ENCODE measurements at regions not wholly inside any gene's neighbourhood (a gene's known extent, or its start where the extent isn't known, plus 50 kb on each side); places are given as distances from the start of the nearest gene placed in this dataset.

GRCh38 chr13:33639626-33640080, 178.3 kb upstream of the RFC3 start:
- Histone ChIP-seq H3K9me3 (ENCODE audit: severe bottlenecking) (no peaks in the 10 kb centered on the region), H3K27me3 (ENCODE audit: insufficient read depth, low read depth, severe bottlenecking) (no peaks in the 10 kb centered on the region), H3K27ac (no peak overlapping the region), H3K4me3 (ENCODE audit: low read depth, low read length) (no peak overlapping the region), H3K36me3 (no peaks in the 10 kb centered on the region)
- no peak for DNase-seq
- TF ChIP-seq CTCF (IDR thresholded peaks at IDR 0.05; ENCODE audit: low read depth, low read length): no peak

DNA sequence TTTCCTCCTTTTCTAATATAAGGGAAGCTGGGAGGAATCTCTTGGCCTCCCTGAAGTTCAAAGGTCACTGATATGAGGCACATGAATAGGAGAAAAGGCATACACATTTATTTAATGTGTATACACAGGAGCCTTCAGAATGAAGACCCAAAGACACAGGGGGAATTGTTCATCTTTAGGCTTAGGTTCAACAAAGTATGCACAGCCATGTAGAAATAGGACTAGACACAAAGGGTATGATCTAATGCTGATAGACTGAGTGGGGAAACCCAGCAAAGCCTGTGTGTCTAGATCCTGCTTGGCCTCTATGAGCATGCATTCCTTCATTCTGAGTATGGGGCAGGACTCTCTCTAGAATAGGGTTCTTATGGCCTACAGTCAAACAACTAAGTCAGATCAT, 177.1 kb upstream of the RFC3 start:
- Histone ChIP-seq H3K27me3 (ENCODE audit: insufficient read depth, low read depth, severe bottlenecking) (no peaks in the 10 kb centered on the region), H3K4me3 (ENCODE audit: low read depth, low read length) (no peak overlapping the region), H3K9me3 (ENCODE audit: severe bottlenecking) (no peaks in the 10 kb centered on the region), H3K27ac (no peak overlapping the region), H3K36me3 (no peaks in the 10 kb centered on the region)
- no peak for TF ChIP-seq CTCF (IDR thresholded peaks at IDR 0.05; ENCODE audit: low read depth, low read length)
- DNase-seq: no peak

DNA sequence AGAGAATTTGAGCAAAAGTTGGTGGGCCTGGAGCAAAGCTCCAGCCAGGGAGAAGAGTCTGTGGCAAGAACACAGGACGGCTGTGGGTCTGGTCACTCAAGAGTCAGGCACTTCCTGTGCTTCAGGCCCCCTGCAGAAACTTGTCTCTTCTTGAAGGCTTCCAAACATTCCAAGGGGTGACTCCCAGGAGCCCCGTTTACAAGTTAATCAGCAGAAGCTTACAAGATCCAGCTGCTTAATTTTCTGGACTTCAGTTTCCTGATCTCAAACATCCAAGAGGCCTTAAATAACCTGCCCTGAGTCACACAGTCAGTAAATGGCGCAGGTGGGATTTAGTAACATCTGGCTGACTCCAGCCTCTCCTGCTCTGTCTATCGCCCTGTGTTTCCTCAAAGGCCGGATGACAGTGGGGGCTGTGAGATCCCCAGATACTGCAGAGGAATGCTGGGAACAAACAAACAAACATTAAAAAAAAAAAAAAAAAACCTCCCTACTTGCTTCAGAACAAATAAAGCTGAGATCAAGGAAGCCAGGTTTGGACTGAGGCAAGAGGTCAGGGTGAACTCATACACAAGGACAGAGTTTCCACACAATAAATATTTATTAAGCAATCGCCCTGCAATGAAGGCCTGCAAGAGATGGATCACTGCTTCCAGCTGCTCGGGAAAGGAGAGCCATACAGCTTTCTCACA, 175.4 kb upstream of the RFC3 start:
- DNase-seq: no peak
- H3K27me3 ChIP-seq (ENCODE audit: insufficient read depth, low read depth, severe bottlenecking): no peaks in the 10 kb centered on the region
- H3K27ac ChIP-seq: no peak overlapping the region
- TF ChIP-seq CTCF (IDR thresholded peaks at IDR 0.05; ENCODE audit: low read depth, low read length): no peak
- no peaks in the 10 kb centered on the region for H3K36me3 ChIP-seq
- H3K4me3 ChIP-seq (ENCODE audit: low read depth, low read length): no peak overlapping the region
- no peaks in the 10 kb centered on the region for H3K9me3 ChIP-seq (ENCODE audit: severe bottlenecking)

GRCh38 chr13:33644581-33645543, 173.1 kb upstream of the RFC3 start:
- Histone ChIP-seq H3K27ac (no peak overlapping the region), H3K4me3 (ENCODE audit: low read depth, low read length) (no peak overlapping the region), H3K9me3 (ENCODE audit: severe bottlenecking) (no peaks in the 10 kb centered on the region), H3K27me3 (ENCODE audit: insufficient read depth, low read depth, severe bottlenecking) (no peaks in the 10 kb centered on the region), H3K36me3 (no peaks in the 10 kb centered on the region)
- no peak for DNase-seq
- no peak for TF ChIP-seq CTCF (IDR thresholded peaks at IDR 0.05; ENCODE audit: low read depth, low read length)

DNA sequence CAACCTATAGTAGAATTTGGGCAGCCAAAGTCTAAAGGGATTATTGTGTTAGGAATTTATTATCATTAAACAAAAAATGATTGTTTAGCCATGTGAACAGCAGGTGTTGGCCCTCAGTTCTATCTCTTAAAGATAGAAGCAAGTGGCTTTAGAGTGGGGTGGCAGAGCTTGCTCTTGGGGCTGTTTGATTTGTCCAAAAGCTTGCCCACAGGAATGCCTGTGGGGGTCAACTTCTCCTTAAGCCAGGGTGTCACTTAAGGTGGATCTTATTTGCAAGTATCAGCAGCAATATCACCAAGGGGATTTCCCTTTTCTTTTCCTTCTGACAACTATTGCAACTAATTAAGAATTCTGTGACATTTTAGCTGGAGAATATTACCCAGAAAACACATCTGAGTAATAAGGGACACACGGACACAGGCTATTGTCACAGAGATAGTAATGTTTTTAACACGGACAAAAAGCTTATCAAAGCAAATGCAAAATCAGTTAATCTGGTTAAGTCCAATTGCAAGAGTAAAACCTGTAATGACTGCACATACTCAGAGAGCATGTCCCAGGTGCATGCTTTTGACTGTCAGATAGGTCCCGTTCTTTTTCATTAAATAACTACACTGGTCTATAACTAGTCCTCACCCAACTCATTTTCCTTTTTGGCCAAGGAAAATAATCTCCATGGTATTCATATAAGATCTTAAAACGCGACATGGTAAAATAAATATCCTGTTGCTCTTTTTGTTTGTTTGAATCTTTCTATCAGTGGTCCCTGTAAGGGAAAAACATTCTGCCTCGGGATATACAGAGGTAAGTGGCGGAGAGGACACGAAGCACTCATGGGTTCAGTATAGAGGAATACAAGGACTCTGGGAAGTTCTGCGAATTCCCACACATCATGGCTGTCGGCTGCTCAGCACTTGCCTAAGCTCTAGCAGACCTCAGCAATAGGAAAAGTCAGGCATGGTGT, 172.1 kb upstream of the RFC3 start:
- no peaks in the 10 kb centered on the region for H3K9me3 ChIP-seq (ENCODE audit: severe bottlenecking)

More for the DNA sequence above, 172.1 kb upstream of the RFC3 start:
- no peak for DNase-seq
- no peaks in the 10 kb centered on the region for H3K27me3 ChIP-seq (ENCODE audit: insufficient read depth, low read depth, severe bottlenecking)
- H3K36me3 ChIP-seq: no peaks in the 10 kb centered on the region
- H3K27ac ChIP-seq: no peak overlapping the region
- TF ChIP-seq CTCF (IDR thresholded peaks at IDR 0.05; ENCODE audit: low read depth, low read length): no peak
- H3K4me3 ChIP-seq (ENCODE audit: low read depth, low read length): no peak overlapping the region

All from WERI-Rb-1 (cell line).